WTC11 (cell line): ENCODE measurements at regions not wholly inside any gene's neighbourhood (a gene's known extent, or its start where the extent isn't known, plus 50 kb on each side); places are given as distances from the start of the nearest gene placed in this dataset.

Experiments
- ATAC-seq: fragments of 200-7000 bp; cut with Tn5 transposase; 2 replicates; pipeline ENCODE4 v1.10.0; 2021; ENCODE audit warnings: mild to moderate bottlenecking, moderate library complexity
- CTCF ChIA-PET: fragments of 300-600 bp; sonication (Branson Sonifier 250); formaldehyde crosslinking; loops from one replicate; lab custom pipeline; 2021; ENCODE audit warnings: antibody characterized with exemption; lab: Charles Lee
- POLR2A ChIA-PET: fragments of 350-600 bp; sonication (Branson Sonifier 250); formaldehyde crosslinking; loops from one replicate; lab custom pipeline; 2021; ENCODE audit warnings: antibody characterized with exemption; lab: Charles Lee
- DNase-seq: peaks from one replicate; pipeline ENCODE4 v3.0.0; 2021; ENCODE audit warnings: low spot score
- H3K27ac Mint-ChIP-seq: 2 replicates; pipeline ENCODE4 v1.8.0; 2021; ENCODE audit warnings: mixed read lengths
- H3K27me3 Mint-ChIP-seq: 2 replicates; pipeline ENCODE4 v1.8.0; 2021; ENCODE audit warnings: low read depth, mild to moderate bottlenecking, moderate library complexity, mixed read lengths
- H3K36me3 Mint-ChIP-seq: 2 replicates; pipeline ENCODE4 v1.8.0; 2021; ENCODE audit warnings: mixed read lengths
- H3K4me1 Mint-ChIP-seq: 2 replicates; pipeline ENCODE4 v1.8.0; 2022; ENCODE audit warnings: mixed read lengths
- H3K4me3 Mint-ChIP-seq: 2 replicates; pipeline ENCODE4 v1.8.0; 2021; ENCODE audit warnings: mild to moderate bottlenecking, moderate library complexity, mixed read lengths
- H3K9me3 Mint-ChIP-seq: 2 replicates; pipeline ENCODE4 v1.8.0; 2021; ENCODE audit warnings: mixed read lengths
- CBFB ChIP-seq: sonication (generic); formaldehyde crosslinking; IDR thresholded peaks from 2 replicates; pipeline ENCODE4 v1.8.1; 2022; ENCODE audit warnings: mild to moderate bottlenecking, low read depth, missing genetic modification reagents
- ESRRA ChIP-seq: sonication (generic); formaldehyde crosslinking; IDR thresholded peaks from 2 replicates; pipeline ENCODE4 v1.8.1; 2022; ENCODE audit warnings: mild to moderate bottlenecking, missing genetic modification reagents, borderline replicate concordance
- GTF2I ChIP-seq: fragments of 250-450 bp; sonication (Bioruptor Pico); conservative IDR thresholded peaks from 2 replicates; pipeline ENCODE4 v1.4.0; 2021; ENCODE audit warnings: mild to moderate bottlenecking
- HMGA2 ChIP-seq: fragments of 250-450 bp; sonication (Bioruptor Pico); IDR thresholded peaks from 2 replicates; pipeline ENCODE4 v1.4.0; 2021; ENCODE audit warnings: mild to moderate bottlenecking, moderate library complexity
- IRF2 ChIP-seq: sonication (generic); formaldehyde crosslinking; IDR thresholded peaks from 2 replicates; pipeline ENCODE4 v1.8.0; 2022; ENCODE audit warnings: low read depth, missing genetic modification reagents, borderline replicate concordance
- NFE2L1 ChIP-seq: sonication (generic); formaldehyde crosslinking; IDR thresholded peaks from 2 replicates; pipeline ENCODE4 v1.8.1; 2023; ENCODE audit warnings: missing genetic modification reagents
- NFYB ChIP-seq: sonication (generic); formaldehyde crosslinking; conservative IDR thresholded peaks from 2 replicates; pipeline ENCODE4 v1.8.0; 2022; ENCODE audit warnings: low read depth, missing genetic modification reagents
- PRRX2 ChIP-seq: fragments of 250-450 bp; sonication (Bioruptor Pico); IDR thresholded peaks from 2 replicates; pipeline ENCODE4 v1.8.0; 2021; ENCODE audit warnings: mild to moderate bottlenecking
- SP1 ChIP-seq: sonication (generic); formaldehyde crosslinking; conservative IDR thresholded peaks from 2 replicates; pipeline ENCODE4 v1.8.1; 2022; ENCODE audit warnings: missing genetic modification reagents
- ZNF416 ChIP-seq: fragments of 250-450 bp; sonication (Bioruptor Pico); IDR thresholded peaks from 2 replicates; pipeline ENCODE4 v1.9.0; 2021; ENCODE audit warnings: mild to moderate bottlenecking, inconsistent platforms
- TF ChIP-seq, protein P1 (sequence below): sonication (generic); formaldehyde crosslinking; IDR thresholded peaks from 2 replicates; pipeline ENCODE4 v1.8.0; 2022; ENCODE audit warnings: mild to moderate bottlenecking, missing genetic modification reagents
- TF ChIP-seq, protein P2 (sequence below): fragments of 200-600 bp; IDR thresholded peaks from 2 replicates; pipeline ENCODE4 v1.8.0; 2022; ENCODE audit warnings: antibody characterized with exemption
- TF ChIP-seq, protein P3 (sequence below): sonication (generic); formaldehyde crosslinking; IDR thresholded peaks from 2 replicates; pipeline ENCODE4 v1.8.1; 2022; ENCODE audit warnings: mild to moderate bottlenecking, missing genetic modification reagents, moderate library complexity, borderline replicate concordance
- TF ChIP-seq, protein P4 (sequence below): sonication (generic); formaldehyde crosslinking; IDR thresholded peaks from 2 replicates; pipeline ENCODE4 v1.8.1; 2022; ENCODE audit warnings: low read depth, missing genetic modification reagents, borderline replicate concordance
- TF ChIP-seq, protein P5 (sequence below): fragments of 250-450 bp; sonication (Bioruptor Pico); IDR thresholded peaks from 2 replicates; pipeline ENCODE4 v1.9.0; 2021; ENCODE audit warnings: mild to moderate bottlenecking
- TF ChIP-seq, protein P6 (sequence below): fragments of 250-450 bp; sonication (Bioruptor Pico); conservative IDR thresholded peaks from 2 replicates; pipeline ENCODE4 v1.9.0; 2021; ENCODE audit warnings: mild to moderate bottlenecking
- TF ChIP-seq, protein P7 (sequence below): sonication (generic); formaldehyde crosslinking; IDR thresholded peaks from 2 replicates; pipeline ENCODE4 v1.8.0; 2022; ENCODE audit warnings: mild to moderate bottlenecking, missing genetic modification reagents
- TF ChIP-seq, protein P8 (sequence below): fragments of 250-450 bp; sonication (Bioruptor Pico); IDR thresholded peaks from 2 replicates; pipeline ENCODE4 v1.9.0; 2021; ENCODE audit warnings: mild to moderate bottlenecking

DNA sequence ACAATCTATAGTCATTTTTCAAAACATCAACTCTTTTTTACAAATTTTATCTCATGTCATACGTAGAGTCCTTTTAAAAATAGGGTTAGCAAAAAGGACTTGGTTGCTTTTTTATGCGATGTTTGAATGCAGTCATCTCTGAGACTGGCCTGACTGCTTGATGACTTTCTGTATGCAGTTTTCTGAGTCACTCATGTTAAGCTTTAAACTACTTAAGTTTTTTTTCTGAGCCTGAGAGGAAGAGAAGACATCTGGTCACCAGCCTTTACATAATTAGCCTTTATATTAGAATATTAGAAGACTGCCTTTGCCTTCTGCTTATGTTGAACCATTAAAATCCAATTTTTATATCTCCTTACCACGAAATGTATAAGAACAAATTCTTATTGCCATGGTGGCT is 834.4 kb upstream of the MBL2 start (continued):
- TF ChIP-seq, protein P1, sequence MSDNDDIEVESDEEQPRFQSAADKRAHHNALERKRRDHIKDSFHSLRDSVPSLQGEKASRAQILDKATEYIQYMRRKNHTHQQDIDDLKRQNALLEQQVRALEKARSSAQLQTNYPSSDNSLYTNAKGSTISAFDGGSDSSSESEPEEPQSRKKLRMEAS: no peak
- TF ChIP-seq HMGA2 (no peak), GTF2I (CRISPR knock-in tag) (no peak), CBFB (CRISPR knock-in tag) (no peak), IRF2 (CRISPR knock-in tag) (no peak), PRRX2 (no peak)
- TF ChIP-seq, protein P2, sequence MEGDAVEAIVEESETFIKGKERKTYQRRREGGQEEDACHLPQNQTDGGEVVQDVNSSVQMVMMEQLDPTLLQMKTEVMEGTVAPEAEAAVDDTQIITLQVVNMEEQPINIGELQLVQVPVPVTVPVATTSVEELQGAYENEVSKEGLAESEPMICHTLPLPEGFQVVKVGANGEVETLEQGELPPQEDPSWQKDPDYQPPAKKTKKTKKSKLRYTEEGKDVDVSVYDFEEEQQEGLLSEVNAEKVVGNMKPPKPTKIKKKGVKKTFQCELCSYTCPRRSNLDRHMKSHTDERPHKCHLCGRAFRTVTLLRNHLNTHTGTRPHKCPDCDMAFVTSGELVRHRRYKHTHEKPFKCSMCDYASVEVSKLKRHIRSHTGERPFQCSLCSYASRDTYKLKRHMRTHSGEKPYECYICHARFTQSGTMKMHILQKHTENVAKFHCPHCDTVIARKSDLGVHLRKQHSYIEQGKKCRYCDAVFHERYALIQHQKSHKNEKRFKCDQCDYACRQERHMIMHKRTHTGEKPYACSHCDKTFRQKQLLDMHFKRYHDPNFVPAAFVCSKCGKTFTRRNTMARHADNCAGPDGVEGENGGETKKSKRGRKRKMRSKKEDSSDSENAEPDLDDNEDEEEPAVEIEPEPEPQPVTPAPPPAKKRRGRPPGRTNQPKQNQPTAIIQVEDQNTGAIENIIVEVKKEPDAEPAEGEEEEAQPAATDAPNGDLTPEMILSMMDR: no peak
- TF ChIP-seq, protein P3, sequence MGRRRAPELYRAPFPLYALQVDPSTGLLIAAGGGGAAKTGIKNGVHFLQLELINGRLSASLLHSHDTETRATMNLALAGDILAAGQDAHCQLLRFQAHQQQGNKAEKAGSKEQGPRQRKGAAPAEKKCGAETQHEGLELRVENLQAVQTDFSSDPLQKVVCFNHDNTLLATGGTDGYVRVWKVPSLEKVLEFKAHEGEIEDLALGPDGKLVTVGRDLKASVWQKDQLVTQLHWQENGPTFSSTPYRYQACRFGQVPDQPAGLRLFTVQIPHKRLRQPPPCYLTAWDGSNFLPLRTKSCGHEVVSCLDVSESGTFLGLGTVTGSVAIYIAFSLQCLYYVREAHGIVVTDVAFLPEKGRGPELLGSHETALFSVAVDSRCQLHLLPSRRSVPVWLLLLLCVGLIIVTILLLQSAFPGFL (CRISPR knock-in tag): no peak
- TF ChIP-seq, protein P4, sequence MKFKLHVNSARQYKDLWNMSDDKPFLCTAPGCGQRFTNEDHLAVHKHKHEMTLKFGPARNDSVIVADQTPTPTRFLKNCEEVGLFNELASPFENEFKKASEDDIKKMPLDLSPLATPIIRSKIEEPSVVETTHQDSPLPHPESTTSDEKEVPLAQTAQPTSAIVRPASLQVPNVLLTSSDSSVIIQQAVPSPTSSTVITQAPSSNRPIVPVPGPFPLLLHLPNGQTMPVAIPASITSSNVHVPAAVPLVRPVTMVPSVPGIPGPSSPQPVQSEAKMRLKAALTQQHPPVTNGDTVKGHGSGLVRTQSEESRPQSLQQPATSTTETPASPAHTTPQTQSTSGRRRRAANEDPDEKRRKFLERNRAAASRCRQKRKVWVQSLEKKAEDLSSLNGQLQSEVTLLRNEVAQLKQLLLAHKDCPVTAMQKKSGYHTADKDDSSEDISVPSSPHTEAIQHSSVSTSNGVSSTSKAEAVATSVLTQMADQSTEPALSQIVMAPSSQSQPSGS: no peak

DNA sequence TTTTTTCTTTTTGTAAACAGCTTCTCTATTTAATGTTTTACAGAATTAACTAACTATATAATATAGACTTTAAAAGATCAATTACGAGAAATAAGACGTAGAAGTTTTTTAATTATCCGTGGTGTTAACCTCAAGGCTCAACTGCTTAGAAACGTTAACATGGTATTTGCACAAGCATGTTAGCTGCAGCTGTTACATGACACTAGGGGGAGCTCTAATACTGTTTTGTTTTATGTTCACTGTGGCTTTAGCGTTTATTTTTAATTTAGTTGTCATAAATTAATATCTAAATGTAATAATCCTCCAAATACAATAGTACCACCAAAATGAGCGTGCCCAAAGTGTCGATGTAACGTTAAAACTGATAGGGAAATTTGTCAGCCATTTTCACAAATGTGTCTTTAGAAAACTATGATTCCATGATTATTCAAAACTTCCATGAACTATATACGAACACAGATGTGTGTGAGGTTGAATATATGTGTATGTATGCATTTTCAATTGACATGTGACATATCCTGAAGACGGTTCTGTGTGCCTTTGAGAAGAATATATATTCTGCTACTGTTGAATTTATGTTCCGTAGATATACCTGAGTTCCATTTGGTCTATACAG is 828.8 kb upstream of the MBL2 start:
- TF ChIP-seq, protein P2: peak; percentile 81
- TF ChIP-seq, protein P5, sequence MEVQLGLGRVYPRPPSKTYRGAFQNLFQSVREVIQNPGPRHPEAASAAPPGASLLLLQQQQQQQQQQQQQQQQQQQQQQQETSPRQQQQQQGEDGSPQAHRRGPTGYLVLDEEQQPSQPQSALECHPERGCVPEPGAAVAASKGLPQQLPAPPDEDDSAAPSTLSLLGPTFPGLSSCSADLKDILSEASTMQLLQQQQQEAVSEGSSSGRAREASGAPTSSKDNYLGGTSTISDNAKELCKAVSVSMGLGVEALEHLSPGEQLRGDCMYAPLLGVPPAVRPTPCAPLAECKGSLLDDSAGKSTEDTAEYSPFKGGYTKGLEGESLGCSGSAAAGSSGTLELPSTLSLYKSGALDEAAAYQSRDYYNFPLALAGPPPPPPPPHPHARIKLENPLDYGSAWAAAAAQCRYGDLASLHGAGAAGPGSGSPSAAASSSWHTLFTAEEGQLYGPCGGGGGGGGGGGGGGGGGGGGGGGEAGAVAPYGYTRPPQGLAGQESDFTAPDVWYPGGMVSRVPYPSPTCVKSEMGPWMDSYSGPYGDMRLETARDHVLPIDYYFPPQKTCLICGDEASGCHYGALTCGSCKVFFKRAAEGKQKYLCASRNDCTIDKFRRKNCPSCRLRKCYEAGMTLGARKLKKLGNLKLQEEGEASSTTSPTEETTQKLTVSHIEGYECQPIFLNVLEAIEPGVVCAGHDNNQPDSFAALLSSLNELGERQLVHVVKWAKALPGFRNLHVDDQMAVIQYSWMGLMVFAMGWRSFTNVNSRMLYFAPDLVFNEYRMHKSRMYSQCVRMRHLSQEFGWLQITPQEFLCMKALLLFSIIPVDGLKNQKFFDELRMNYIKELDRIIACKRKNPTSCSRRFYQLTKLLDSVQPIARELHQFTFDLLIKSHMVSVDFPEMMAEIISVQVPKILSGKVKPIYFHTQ (CRISPR knock-in tag): no peak
- TF ChIP-seq, all 79 proteins: peak for 1
- Mint-ChIP-seq H3K27ac (no peak overlapping the region), H3K4me1 (peaks cover 49% of the 10 kb centered on the region), H3K27me3 (no peaks in the 10 kb centered on the region), H3K4me3 (no peak overlapping the region), H3K9me3 (peaks cover 17% of the 10 kb centered on the region), H3K36me3 (peaks cover 17% of the 10 kb centered on the region)
- CTCF ChIA-PET: interaction anchor here (0.6 to 1.0 kb wide), 4 partner anchors 199 to 784 kb away, joined by 3 to 6 read pairs (median 4); no protein-coding TSS in a partner anchor
- DNase-seq (no peak), ATAC-seq (no peak)
- POLR2A ChIA-PET: no interaction called here

DNA sequence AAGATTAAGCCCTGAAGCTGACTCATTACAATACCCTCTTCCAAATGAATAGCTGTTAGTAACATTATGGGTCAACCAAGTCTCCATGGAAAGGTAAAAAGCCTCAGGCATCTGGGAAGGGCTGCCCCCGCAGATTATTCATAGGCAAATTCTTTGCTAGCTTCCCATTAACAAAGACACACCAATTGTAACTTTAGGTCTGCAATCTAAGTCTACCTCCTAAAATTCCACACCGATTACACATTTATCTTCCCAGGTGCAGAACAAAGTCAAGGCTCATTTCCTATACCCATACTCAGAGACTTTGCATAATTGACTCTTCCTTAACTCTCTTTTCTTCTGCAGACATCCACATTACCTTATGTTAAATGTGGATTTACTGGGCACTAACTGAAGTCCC is 826.3 kb upstream of the MBL2 start:
- Mint-ChIP-seq H3K36me3 (peaks cover 18% of the 10 kb centered on the region), H3K27ac (peak overlapping the region; percentile 100), H3K27me3 (no peaks in the 10 kb centered on the region), H3K4me3 (no peak overlapping the region), H3K4me1 (peaks cover 51% of the 10 kb centered on the region), H3K9me3 (peaks cover 15% of the 10 kb centered on the region)
- ChIA-PET CTCF (interaction anchor here (0.6 to 2.7 kb wide), 9 partner anchors 109 to 1665 kb away, joined by 3 to 14 read pairs (median 3); no protein-coding TSS in a partner anchor), POLR2A (interaction anchor here (0.8 kb wide), 1 partner anchor 121 kb away, joined by 3 read pairs; no protein-coding TSS in a partner anchor)
- DNase-seq (peak; percentile 40), ATAC-seq (peak; percentile 70)
- TF ChIP-seq, protein P6, sequence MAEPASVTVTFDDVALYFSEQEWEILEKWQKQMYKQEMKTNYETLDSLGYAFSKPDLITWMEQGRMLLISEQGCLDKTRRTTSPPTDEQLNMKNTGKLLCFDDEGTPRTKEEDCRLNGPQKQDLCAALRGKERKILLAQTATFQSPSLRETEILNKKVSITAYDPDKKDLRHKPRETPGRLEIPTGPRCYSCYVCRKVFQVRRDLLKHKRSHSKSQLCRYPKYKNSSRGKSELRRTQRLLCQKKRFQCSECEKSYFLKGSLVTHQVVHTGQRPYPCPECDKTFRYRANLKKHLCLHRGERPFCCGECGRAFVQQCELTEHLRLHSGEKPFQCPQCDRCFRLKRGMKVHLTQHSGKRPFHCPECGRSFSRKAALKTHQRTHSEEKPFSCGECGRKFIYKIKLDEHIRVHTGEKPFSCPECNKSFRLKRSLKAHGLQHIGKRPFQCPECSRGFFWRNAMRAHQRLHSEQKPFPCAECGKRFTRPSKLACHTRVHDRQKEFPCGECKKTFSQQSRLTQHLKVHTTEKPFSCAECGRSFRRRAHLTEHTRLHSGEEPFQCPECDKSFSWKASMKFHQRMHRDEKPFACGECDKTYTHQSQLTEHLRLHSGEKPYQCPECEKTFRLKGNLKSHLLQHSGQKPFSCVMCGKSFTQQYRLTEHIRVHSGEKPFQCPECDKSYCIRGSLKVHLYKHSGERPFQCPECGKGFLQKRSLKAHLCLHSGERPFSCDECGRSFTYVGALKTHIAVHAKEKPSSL (CRISPR knock-in tag): 0 out of 2 replicates have a peak, but pooled peaks have one; percentile 59
- TF ChIP-seq NFYB: no peak
- no peak for TF ChIP-seq ESRRA
- no peak for TF ChIP-seq ZNF416 (CRISPR knock-in tag)
- peak; percentile 51; the same call in 1 of the 2 replicates for TF ChIP-seq SP1
- TF ChIP-seq, protein P7, sequence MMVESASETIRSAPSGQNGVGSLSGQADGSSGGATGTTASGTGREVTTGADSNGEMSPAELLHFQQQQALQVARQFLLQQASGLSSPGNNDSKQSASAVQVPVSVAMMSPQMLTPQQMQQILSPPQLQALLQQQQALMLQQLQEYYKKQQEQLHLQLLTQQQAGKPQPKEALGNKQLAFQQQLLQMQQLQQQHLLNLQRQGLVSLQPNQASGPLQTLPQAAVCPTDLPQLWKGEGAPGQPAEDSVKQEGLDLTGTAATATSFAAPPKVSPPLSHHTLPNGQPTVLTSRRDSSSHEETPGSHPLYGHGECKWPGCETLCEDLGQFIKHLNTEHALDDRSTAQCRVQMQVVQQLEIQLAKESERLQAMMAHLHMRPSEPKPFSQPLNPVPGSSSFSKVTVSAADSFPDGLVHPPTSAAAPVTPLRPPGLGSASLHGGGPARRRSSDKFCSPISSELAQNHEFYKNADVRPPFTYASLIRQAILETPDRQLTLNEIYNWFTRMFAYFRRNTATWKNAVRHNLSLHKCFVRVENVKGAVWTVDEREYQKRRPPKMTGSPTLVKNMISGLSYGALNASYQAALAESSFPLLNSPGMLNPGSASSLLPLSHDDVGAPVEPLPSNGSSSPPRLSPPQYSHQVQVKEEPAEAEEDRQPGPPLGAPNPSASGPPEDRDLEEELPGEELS (CRISPR knock-in tag): peak; percentile 80; the same call in 1 of the 2 replicates
- peak; percentile 50; the same call in 1 of the 2 replicates for TF ChIP-seq NFE2L1 (CRISPR knock-in tag)
- TF ChIP-seq, protein P8, sequence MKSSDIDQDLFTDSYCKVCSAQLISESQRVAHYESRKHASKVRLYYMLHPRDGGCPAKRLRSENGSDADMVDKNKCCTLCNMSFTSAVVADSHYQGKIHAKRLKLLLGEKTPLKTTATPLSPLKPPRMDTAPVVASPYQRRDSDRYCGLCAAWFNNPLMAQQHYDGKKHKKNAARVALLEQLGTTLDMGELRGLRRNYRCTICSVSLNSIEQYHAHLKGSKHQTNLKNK (CRISPR knock-in tag): peak; percentile 74; the same call in 1 of the 2 replicates
